OCI-LY3 (cell line): ENCODE measurements at regions not wholly inside any gene's neighbourhood (a gene's known extent, or its start where the extent isn't known, plus 50 kb on each side); places are given as distances from the start of the nearest gene placed in this dataset.

ENCODE experiments used
- CTCF ChIP-seq: fragments of 200-600, 300-600 bp; sonication (generic); IDR thresholded peaks from 2 replicates; pipeline ENCODE4 v1.5.1; 2014; ENCODE audit warnings: antibody characterized with exemption, low read length, low read depth
- EZH2phosphoT487 ChIP-seq: fragments of 200-600 bp; shearing (Covaris generic); IDR thresholded peaks from 2 replicates; pipeline ENCODE4 v1.6.1; 2018; ENCODE audit warnings: antibody characterized with exemption, mixed run types, low read depth

DNA sequence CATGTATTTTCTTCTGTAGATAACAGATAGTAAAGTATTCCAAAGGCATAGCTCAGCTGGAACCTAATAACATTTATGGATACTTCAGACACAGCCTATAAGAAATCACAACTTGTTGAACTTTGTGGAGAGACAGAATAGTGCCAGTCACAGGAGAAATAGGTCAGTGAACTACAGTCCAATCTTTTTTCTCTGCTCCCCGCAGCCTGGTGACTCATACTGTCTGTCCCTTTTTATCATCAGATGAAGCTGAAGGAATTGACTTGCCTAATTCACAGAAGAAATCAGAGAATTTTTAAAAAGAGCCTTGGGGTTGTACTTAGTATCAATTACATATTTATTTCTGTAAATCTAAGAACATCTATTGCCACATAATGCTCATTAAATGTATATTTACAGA is 222.3 kb downstream of the ALG10 start:
- TF ChIP-seq CTCF (no peak), EZH2phosphoT487 (no peak)
